HG02852 (cell line): ENCODE measurements at regions not wholly inside any gene's neighbourhood (a gene's known extent, or its start where the extent isn't known, plus 50 kb on each side); places are given as distances from the start of the nearest gene placed in this dataset.
A peak's percentile ranks its signal among the peaks of the same experiment; 100 is the strongest.
"Not testable (repeated sequence)": the region's sequence is repeated elsewhere in the genome, so short reads cannot be mapped to it uniquely, and the experiment has no call there.

Experiments used
- ATAC-seq: cut with Tn5 transposase; IDR thresholded peaks from one replicate; pipeline ENCODE4 v1.9.1; 2021; ENCODE audit warnings: mild to moderate bottlenecking, moderate library complexity; ENCODE audit not compliant: unreplicated experiment

- no peak for ATAC-seq
Measured at GRCh38 chr5:164076556-164076955, 571.1 kb downstream of the MAT2B start.

DNA sequence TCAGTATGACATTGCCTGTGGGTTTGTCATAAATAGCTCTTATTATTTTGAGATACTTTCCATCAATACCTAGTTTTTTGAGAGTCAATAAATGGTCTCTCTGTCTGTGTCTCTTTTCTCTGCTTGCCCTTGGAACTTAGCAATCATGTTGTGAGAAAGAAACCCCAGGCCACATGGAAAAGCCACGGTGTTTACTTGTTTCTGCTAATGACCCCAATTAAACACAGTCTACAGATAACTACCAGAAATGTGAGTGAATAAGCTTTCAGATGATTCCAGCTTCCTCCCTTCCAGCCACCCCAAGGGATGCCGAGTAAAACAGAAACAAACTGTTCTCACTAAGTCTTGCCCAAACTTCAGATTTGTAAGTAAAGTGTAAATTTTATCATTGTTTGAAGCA is 584.9 kb downstream of the MAT2B start:
- no peak for ATAC-seq

GRCh38 chr5:164091836-164092235 is 586.4 kb downstream of the MAT2B start:
- no peak for ATAC-seq

- no peak for ATAC-seq
Measured at GRCh38 chr5:164094291-164094690, 588.9 kb downstream of the MAT2B start.

GRCh38 chr5:164097749-164098148 is 592.3 kb downstream of the MAT2B start:
- no peak for ATAC-seq

DNA sequence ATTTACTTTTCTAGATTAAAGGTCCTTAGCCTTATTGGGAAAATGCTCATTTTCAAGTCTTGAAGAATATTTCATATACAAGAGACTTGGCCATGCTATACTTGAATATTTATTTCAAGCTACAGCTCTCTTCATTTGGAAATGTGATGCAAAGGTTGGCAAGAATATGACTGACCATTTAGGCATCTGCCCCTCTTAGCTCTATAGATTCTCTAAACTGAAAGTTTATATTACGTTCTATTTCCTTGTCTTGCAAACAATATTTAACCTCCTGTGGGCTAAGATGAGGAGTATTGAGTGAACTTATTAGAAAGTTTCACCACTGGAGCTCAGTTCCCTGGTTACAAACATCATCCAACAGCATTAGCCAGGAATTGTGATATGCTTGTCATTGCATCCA is 593.1 kb downstream of the MAT2B start:
- no peak for ATAC-seq

DNA sequence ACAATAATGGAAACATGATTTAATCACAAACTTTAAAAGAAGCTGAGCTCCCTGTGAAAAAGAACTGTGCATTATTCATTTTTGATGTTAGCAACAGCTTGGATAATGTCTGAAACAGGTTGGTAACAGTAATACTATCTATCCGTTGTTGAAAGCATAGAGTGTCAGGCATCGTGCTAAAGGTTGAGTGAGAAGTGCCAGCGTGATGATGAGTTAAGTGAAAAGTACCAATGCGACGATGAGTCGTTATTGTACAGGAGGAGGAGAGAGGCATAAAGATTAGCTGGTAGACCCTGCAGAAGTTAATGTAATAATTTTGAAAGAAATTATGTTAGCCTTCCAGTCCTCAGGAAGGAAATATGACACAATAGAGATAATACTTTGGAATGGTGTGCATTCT is 593.6 kb downstream of the MAT2B start:
- ATAC-seq: no peak

DNA sequence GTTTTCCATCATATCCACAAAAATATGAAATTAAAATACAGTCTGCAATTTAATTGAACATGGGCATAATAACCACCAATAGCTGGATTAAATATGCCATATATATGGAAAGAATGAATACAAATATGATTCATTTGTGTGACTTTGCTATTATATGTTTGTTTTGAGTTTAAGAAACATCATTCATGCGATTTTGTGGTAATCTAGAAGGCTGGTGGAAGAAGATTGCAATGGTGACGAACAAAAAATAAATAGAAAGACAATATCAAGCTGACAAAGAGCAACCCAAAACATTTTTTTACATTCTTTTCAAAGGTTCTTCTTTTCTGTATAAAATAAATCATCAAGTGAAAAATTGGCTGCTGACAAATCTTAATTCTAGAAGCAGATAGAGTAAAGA is 610.0 kb downstream of the MAT2B start:
- no peak for ATAC-seq

DNA sequence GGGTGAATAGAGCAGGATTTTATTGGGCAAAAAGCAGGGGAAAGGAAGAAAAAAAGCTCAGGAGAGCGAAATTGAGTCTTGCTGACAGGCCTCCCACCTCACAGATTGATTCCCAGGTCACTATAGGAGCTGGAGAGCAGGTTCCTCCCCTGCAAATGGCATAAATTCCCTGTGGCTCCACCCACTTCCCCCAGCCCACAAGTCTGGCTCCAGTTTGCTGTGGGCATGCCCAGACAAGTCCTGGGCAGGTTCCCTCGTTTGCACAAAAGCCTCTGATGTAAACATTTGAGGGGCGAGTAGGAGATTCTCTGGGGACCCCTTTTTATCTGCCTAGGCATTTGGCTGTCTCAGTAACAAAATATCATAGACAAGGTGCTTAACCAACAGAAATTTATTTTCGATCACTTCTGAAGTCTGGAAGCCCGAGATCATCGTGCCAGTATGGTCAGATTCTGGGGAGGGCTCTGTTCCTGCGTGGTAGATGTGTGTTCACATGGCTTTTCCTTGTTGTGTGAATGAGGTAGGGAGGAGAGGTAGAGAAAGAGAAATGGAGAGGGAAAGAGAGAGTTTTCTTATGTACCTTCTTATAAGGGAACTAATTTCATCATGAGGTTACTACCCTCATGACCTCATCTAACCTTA is 614.5 kb downstream of the MAT2B start:
- ATAC-seq: peak; percentile 85

DNA sequence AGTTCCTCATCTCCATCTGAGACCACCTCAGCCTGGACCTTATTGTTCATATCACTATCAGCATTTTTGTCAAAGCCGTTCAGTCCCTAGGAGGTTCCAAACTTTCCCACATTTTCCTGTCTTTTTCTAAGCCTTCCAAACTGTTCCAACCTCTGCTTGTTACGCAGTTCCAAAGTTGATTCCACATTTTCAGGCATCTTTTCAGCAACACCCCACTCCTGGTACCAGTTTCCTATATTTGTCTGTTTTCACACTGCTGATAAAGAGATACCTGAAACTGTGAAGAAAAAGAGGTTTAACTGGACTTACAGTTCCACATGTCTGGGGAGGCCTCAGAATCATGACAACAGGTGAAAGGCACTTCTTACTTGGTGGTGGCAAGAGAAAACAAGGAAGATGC is 622.1 kb downstream of the MAT2B start:
- no peak for ATAC-seq

DNA sequence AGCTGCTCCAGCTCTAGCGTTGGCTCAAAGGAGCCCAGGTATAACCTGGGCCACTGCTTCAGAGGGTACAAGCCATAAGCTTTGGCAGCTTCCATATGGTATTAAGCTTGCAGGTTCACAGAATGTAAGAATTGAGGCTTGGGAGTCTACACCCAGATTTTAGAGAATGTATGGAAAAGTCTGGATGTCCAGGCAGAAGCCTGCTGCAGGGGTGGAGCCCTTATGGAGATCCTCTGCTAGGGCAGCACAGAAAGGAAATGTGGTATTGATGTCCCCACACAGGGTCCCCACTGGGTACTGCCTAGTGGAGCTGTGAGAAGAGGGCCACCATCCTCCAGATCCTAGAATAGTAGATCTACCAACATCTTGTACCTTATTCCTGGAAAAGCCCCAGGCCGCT is 626.9 kb downstream of the MAT2B start:
- ATAC-seq: no peak

DNA sequence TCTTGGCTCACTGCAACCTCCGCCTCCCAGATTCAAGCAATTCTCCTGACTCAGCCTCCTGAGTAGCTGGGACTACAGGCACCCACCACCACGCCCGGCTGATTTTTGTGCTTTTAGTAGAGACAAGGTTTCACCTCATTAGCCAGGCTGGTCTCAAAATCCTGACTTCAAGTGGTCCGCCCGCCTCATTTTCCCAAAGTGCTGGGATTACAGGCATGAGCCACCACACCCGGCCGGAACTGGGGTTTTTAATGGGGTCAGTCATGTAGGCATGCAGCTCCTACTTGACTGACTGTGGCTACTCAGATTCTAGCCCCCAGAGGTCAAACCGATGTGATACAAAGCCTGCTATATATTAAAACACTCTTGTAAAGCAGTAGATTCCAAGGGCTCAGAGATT is 631.7 kb downstream of the MAT2B start:
- ATAC-seq: no peak

DNA sequence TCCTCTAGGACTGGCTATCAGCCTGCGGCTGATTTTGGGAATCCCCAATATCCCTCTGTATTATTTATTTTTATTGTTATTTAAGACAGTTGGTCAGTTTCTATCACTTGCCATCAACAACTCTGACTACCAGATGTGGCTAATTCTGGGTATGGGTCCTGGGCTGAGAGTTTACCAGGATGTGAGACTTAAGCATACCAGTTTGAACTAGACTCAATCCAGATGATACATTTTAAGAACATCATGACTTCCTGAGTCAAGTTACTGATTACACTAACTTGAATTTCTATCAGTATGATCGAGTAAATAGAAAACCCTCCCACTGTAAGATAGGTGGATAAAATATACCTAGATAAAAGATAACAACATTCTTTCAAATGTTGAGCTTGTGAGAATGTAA is 634.0 kb downstream of the MAT2B start:
- ATAC-seq: no peak

GRCh38 chr5:164145458-164145857 is 640.0 kb downstream of the MAT2B start:
- ATAC-seq: no peak

DNA sequence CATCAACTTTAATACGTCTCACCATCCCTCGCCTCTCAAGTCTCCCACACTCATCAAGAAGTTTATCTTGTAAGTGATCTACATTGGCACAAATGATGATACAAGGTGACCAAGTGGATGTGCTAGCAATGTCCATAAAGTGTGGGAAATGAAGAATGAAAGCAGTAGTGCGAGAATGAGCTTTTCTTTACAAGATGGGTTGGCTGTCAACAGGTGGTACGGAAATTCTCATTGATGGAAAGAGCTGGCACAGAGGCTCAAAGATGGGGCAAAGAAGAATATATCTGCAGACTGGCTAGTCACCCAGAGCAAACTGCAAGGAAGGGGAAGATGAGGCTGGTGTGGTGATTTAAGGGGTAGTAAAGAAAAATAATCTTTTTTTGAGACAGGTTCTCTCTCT is 640.8 kb downstream of the MAT2B start:
- ATAC-seq: no peak

GRCh38 chr5:164148292-164148691 is 642.9 kb downstream of the MAT2B start:
- no peak for ATAC-seq

DNA sequence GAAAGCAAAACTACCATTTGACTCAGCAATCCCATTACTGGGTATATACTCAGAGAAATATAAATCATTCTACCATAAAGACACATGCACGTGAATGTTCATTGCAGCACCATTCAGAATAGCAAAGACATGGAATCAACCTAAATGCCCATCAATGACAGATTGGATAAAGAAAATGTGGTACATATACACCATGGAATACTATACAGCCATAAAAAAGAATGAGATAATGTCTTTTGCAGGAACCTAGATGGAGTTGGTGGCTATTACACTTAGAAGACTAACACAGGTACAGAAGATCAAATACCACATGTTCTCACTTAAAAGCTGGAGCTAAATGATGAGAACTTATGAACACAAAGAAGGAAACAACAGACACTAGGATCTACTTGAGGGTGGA is 647.1 kb downstream of the MAT2B start:
- ATAC-seq: not testable (repeated sequence)

DNA sequence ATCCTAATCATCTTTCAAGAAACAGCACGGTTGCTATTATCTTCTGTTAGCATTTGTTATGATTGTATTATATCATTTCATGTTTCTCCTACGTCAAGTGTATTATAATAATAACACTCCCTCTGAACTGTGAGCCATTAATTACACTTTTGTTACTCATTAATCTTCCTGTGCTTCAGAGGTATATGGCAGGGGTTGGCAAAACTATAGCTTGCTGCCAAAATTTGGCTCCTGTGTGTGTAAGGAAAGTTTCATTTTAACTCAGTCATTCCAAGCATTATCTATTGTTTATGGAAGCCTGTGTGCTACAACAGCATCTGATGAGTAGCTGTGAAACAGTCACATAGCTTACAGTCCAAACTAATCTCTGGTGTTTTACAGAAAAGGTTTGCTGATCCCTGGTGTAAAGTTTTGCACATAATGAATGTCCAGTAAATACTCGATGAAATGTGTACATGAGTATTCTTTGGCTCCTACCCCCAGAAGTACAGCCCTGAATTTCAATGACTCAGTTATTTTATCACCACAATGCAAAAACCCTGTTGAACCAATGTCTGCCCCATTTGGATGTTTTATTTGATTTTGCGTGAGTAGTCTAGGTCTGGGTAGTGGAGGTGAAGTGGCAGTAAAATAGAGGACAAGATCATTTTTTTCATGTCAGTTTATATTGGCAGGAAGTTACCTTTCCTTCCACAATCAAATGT is 648.2 kb downstream of the MAT2B start:
- ATAC-seq: no peak

DNA sequence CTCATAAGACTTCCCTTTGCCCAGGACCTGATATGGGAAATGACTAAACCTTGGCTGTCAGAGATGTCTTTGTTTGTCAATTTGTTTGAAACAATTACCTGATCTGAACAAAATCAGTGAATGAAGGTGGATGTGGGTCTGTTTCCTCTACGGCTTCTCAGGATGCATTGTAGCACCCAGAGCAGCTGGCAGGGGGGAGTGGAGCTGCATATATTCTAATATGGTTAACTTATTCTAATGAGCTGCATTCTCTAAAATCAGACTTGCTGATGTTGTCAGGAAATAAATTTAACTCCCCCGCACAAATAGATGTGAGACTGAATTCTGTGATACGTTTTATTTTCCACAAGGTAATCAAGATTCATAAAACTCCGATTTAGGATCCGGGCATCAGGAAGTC is 665.4 kb downstream of the MAT2B start:
- no peak for ATAC-seq

DNA sequence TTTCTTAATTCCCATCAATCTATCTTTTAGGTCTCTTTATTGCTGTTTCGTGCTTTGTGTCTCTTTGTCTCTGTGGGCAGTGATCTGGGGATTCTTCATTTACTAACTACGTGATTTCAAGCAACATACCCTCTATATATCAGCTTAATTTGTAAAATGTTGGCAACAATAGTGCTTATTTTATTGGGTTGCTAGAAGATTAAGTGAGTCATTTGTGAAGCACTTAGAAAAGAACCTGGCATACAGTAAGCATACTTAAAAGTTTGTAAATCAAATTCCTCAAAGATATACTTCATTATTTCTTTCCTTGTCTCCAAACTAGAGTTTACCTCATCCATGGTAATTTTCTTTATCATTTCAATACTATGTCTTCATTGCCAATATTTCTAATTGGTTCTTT is 669.7 kb downstream of the MAT2B start:
- ATAC-seq: no peak

GRCh38 chr5:164179406-164179805 is 674.0 kb downstream of the MAT2B start:
- no peak for ATAC-seq

DNA sequence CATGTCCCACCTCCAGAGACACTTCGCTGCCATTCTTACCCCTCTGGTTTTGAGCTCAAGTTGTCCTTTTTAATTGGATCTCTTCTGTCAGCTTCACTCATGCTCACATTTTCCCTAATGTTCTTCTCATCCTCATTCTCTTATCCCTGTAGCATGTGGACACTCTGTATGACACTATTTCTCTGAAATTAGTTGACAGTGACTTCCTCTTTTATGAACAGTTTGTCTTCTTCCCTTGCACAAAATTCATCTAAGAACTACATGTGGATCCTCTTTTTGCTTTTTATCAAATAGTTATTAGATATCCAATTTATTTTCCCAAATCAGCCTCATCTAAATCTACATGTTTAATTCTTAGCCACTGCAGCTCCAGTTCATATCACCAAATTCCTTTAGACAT is 676.2 kb downstream of the MAT2B start:
- ATAC-seq: no peak

DNA sequence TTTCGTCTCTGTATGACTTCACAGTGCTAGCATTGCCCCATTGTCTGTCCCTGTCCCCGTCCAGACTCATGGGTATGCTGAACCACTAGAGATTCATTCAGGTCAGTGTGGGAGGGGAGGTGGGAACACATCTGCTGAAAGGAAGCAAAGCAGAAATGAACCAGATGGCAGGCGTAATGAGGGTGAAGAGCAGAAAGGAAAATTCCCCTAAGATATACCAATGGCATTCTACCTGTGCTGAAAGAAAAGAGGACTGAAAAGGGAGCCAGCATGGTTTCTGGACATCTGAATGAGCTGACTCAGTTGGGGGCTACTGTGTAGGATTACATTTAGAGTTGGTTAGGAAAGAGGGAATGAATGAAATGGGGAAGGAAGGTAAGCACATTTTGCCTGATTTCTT is 678.7 kb downstream of the MAT2B start:
- no peak for ATAC-seq
